OCI-LY7 (cell line): ENCODE measurements at regions not wholly inside any gene's neighbourhood (a gene's known extent, or its start where the extent isn't known, plus 50 kb on each side); places are given as distances from the start of the nearest gene placed in this dataset.

Experiments used
- EZH2phosphoT487 ChIP-seq: fragments of 200-600 bp; sonication (generic); IDR thresholded peaks from 2 replicates; pipeline ENCODE4 v1.6.1; 2018; ENCODE audit warnings: low read depth, borderline replicate concordance, mild to moderate bottlenecking, mixed run types, antibody characterized with exemption, low read length, moderate library complexity, mixed read lengths
- TF ChIP-seq, protein P1 (sequence below): fragments of 200-600 bp; sonication (generic); conservative IDR thresholded peaks from 2 replicates; pipeline ENCODE4 v1.5.1; 2014; ENCODE audit warnings: mild to moderate bottlenecking, antibody characterized with exemption, low read length, moderate library complexity, mixed read lengths

DNA sequence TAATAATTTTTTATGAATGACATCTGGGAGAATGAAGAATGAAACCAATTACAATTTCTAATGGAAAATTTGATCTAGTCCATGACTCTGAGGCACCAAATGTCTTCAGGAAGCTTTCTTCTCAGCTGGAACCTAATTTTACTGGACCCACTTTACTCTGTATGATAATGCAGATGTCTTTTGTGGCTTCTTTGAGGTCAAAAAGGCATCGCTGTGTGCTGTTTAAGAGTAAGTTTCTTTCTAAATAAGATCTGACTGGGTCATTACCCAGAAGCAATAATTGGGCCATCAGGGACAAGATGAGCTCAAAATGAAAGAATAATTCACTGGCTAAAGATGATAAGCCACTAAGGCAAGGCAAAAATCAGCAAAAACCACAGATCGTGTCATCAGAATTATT lies 633.4 kb downstream of the PSAT1 start:
- TF ChIP-seq, protein P1, sequence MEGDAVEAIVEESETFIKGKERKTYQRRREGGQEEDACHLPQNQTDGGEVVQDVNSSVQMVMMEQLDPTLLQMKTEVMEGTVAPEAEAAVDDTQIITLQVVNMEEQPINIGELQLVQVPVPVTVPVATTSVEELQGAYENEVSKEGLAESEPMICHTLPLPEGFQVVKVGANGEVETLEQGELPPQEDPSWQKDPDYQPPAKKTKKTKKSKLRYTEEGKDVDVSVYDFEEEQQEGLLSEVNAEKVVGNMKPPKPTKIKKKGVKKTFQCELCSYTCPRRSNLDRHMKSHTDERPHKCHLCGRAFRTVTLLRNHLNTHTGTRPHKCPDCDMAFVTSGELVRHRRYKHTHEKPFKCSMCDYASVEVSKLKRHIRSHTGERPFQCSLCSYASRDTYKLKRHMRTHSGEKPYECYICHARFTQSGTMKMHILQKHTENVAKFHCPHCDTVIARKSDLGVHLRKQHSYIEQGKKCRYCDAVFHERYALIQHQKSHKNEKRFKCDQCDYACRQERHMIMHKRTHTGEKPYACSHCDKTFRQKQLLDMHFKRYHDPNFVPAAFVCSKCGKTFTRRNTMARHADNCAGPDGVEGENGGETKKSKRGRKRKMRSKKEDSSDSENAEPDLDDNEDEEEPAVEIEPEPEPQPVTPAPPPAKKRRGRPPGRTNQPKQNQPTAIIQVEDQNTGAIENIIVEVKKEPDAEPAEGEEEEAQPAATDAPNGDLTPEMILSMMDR = no peak
- no peak for TF ChIP-seq EZH2phosphoT487
